Stimulated activated CD4-positive, alpha-beta T cell treated with anti-CD3 and anti-CD28 coated beads, Interleukin-4, amount 100 ng/mL, for 4 hours (primary cell): ENCODE measurements at regions not wholly inside any gene's neighbourhood (a gene's known extent, or its start where the extent isn't known, plus 50 kb on each side); places are given as distances from the start of the nearest gene placed in this dataset.

Experiments used
- DNase-seq, 2 experiments: peaks; one replicate each; pipeline ENCODE4 v3.0.0-alpha.2; 2020

DNA sequence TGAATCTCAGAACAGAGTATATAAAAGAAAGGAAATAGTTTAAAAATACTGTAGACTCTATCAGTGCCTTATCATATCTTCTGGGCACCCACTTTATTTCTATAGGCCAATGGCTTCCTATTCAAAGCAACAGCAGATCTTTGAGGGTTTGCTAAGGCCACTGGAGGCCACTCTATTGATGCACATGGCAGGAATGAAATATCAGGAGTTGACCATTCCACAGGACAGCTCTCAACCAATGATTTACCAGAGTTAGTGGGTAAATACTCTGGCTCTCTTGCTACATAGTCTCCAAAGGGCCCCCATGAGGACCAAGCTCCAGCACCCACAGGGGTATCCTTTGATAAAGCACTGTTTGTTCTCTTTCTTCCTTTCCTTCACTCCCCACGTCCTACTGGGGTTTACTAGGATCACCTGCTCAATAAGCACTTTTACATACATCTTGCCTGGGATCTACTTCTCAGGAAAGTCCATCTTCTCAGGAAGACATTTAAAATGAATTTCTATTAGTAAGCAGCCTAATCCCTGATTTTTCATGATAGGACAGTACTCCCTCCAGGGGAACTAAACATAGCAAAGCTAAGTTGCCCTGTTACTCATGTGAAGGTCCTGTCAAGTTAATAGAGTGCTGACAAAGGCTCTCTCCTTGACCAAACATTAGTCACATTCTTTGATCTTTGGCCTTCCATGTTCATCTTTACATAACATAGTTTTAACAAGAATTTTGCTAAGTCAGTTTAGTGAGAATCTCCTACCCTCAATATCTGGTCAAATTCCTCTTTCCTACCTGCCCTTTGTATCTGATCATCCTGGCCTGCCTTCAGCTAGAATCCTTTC lies 459.7 kb downstream of the GRXCR1 start:
- DNase-seq = no peak

DNA sequence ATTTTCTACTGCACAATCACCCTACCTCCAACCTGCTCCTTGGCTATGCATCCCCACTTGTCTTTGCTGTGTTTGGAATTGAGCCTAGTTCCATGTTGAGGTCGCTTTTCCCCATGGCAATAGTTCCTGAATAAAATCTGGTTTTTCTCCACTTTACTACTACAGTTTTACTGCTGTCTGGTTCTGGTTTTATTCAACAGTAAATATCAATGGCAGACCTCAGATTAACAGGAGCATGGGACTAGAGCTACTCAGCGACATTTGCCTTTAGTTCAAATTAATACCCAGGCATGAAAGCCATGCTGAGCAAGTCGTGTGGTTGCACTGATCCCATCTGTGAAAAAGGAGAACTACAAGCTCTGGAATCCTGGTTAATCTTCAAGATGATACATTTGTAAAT lies 460.3 kb downstream of the GRXCR1 start:
- no peak for DNase-seq

DNA sequence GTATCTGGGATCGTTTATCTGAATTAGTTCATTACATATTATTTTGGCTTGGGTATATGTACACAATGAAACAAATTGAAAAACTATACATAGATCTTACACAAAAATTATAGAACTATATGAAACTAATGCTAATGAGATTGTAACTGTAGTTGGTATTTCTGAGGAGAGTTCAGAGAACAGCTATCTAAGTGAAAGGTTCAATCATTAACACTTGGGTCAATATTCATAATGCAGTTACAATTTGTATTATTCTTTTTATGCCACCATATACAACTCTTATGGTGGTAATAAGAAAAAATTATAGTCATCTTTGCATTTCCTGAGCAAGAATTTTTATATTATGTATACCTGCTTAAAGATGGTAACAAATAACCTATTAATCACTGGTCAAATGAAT lies 461.0 kb downstream of the GRXCR1 start:
- DNase-seq = no peak

DNA sequence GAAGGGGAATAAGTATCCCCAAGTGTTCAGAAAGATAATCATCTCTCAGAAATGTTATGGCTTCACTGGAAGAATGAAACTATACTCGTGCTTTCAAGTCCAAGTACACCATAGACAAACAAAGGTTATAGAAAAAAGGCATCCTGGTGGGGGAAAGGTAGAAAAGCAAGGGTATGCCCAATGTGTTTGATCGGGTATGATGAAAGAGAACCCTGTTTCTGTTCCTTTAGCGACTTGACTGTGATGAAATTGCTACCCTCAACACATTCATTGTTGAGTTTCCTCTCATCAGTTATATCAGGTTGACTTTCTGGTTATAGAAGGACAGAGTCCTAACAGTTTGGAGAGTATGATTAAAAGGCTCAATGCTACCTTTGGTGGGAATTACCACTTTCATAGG lies 464.3 kb downstream of the GRXCR1 start:
- DNase-seq = no peak

DNA sequence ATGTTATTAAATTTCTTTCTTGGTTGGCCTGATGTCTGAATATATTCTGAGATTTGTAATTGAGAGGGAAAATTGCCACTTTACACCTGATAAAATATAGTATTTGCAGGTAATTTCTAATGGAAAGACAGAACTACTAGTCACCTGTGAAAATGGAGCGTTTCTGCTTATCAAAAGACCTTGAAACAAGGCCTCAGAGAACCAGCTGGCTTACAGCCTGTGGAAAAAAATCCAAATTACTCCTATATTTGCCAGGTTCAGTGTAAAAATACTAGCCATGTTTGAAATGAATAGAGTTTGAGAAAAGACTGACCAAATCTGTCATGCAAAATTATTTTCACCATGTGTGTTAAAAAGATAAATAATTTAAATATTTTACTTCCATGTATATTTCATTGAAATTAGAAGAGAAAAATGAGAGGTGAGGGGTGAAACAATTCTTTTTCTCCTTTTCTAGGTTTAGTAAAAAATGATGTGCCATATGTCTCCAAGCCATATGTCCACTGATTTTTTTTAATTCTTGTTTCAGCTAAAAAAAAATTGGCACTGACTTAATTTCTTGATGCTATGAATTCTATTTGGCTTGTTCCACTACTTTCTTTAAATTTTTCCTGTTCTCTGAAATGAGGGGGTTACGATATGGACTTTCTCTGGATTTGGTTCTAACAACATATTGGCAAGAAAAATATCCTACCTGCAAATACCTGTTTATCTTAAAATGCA lies 464.9 kb downstream of the GRXCR1 start:
- no peak for DNase-seq

DNA sequence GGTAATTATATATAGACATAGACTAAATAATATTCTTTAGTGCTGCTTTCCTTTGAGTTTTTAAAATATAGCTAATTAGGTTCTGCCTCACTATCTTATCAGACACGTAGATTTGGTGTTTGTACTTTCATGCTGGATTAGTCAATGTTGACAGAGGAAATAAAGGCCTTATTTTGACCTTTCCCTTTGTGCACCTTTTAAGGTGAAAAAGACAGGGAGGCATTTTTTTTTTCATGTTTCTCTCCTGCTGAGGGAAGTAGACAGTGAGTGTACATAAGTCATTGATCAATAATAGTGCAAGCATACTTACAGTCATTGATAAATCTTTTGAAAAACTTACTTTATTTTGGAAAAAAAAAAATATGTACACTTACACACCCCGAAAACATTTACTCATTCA lies 467.8 kb downstream of the GRXCR1 start:
- DNase-seq = no peak

DNA sequence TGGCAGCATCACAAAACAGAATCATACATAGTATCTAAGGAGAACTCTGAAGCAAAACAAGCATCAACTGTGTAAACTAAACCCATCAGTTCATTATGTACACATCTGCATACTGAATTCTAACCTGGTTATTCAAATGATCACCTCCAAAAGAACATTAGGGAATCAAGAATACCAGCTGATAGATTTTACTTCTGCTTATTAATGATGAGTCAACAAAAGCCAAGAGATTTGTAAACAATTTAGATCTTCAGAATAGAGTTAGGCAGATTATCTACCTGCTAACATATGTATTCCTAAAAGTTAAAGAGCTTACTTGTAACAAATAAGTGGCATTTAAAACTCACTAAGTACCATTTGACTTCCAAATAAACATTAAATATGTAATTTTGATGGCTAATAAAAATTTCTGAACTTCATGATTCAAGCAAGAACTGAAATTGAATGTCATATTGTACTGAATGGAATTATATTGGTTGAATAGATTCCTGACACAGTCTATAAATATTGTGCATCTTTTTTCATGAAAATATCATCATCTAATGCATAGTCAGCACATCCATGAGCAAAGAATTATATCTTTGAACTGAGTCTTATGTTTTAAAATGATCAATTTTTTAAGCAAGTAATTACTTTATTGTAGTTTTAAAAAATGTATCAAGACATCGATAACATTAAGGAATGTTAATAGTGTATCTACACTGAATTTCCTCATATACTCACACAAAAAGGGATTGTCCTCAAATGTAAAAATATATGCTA lies 470.5 kb downstream of the GRXCR1 start:
- DNase-seq = no peak

DNA sequence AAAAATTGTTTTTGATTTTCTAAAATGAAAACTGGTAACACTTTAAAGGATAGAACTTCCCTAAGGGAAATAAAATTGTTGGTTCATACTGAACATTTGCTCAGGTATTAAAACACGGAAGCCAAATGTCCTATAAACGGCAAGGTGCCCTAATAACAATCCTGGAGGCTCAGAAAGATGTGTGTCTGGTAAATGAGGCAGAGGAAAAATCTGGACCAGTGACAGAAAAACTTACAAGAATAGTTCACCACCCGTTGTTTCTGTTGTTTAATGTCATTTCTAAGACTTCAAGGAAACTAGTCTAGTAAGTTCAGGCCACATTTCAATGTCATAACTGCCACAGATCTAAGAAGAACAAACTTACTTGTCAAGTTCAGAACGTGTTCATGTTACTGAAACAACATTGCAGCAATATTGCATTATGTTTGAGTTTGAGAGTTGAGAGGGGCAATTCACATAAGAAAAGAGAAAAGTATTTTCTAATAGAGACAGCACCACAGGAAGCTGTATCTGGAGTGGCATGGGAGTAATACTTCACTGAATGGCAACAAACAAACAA lies 476.6 kb downstream of the GRXCR1 start:
- no peak for DNase-seq

DNA sequence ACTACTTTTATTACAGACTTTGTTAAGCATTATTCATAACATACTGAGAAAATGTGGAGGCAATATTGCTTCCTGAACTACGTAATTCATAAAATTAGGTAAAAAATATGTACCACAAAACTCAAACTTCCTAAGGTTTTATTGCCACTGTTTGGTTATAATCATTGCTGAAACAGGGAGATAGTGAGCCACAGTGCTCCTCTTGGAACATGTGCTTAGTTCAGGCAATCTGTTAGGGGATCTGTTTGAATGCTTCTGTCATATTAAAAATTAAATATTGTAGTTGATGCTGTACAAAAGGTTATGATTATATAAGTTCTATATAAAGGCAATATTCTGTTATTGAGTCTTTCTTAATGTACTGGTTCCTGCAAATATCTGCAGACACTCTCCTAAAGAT lies 480.7 kb downstream of the GRXCR1 start:
- DNase-seq = no peak

DNA sequence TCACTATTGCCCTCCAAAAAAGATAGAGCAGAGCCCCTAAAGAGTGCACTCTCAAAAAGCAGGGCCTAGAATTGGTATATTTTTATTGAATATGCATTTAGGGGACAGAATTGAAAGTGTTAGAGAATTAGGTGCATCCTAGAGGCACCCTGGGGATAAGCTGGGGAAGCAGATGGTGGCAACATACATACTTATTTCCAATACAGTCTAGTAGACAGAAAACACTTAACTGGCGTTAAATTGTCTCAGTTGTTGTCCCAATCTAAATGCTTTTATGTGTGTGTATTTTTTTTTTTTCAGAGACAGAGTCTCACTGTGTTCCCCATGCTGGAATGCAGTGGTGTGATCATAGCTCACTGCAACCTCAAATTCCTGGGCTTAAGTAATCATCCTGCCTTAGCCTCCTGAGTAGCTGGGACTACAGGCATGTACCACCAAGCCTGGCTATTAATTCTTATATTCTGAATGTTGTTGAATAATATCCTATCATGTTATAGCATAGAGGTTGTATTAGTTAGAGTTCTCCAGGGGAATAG lies 481.8 kb downstream of the GRXCR1 start:
- no peak for DNase-seq

DNA sequence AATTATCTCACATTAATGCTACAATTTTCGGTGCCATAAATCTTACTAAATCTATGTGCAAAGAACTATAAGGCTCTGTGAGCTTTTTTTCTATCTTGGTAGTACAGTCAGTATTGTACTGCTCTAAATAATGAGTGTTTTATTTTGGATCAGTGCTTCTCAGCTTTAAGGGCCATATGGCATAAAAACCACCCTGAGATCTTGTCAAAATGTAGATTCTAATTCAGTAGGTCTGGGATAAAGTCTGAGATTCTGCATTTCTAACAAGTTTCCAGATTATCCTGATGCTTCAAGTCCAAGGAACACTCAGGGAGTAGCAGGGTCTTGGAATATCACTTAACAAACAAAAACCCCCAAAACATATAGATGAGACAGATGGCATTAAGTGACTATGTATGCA lies 486.5 kb downstream of the GRXCR1 start:
- DNase-seq = no peak

DNA sequence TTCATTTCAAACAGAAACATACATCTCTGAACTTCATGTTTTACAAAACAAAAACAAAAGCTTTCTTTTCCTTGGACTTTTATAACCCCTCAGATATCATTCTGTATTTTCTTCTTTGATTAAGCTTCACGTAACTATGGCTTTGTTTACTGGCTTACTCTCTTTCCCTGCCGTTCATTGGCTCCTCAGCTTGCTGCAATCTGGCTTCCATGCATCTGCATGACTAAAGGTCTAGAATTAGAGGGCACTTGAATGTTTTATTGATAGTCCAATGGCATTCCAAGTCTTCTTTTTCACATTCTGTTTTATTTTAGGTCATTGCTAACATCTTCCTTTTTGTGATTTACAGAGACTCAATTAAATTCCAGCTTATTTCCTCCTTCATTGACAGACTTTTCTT lies 487.6 kb downstream of the GRXCR1 start:
- no peak for DNase-seq

DNA sequence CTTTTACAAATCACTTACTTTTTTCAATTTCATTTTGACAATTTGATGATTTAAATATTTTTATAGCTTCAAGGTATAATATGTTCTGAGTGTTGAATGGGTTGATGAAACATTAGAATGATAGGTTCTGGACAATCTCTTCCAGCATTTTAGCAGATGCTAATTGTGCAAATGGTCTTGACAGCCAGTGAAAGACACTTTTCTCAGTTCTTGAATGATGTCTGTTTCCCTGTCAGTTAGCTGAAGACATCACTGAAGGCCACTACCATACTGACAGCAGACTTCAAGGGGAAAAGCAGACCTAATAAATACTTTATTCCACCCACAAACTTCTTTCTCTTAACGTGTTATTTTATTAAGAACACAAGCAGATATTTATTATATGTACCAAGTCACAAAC lies 498.6 kb downstream of the GRXCR1 start:
- DNase-seq = no peak

DNA sequence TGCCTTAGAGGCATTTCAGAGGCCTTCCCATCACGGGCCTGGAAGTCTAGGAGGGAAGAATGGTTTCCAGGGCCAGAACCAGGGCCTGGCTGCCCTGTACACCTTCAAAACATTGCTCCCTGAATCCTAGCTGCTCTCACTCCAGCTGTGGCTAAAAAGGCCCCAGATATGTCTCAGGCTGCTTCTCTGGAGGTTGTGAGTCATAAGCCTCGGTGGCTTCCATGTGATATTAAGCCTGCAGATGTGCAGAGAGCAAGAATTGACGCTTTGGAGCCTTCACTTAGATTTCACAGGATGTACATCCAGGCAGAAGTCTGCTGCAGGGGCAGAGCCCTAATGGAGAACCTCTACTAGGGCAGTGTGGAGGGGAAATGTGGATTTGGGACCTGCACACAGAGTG lies 502.5 kb downstream of the GRXCR1 start:
- DNase-seq = no peak

DNA sequence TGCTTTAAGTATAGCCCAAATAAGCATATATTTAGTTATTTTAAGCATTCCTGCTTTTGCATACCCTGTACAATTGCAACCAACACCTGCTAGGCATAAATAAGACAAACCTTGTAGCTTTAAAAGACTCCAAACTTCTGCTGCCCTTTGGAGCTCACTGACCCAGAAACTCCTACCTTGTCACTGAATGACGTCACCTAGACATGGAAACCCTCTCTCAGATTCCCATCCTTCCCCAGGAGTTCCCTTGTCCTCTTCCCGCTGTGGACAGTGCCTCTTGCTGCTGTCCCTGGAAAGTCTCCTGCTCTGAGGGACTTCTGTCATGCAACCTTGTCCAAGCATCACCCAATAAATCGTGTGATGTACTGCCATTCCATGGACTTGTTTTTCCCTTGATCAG lies 507.2 kb downstream of the GRXCR1 start:
- DNase-seq = no peak

DNA sequence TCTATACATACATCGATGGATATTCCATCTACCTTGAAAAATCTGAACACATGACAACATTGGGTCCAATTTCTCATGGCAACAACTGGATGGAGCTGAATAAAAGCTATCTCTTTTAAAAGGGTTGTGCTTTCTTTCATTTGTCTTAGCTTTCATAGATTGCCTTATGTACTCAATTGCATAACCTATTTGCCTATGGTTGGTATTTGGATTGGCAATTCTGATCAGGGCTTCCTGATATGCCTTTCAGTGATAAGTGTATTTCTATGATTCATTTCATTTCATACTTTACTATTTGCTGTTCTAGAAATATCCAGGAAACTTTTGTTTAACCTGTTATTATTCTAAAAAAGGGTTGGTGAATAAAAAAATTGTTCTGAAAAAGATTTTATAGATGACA lies 509.9 kb downstream of the GRXCR1 start:
- DNase-seq = no peak

DNA sequence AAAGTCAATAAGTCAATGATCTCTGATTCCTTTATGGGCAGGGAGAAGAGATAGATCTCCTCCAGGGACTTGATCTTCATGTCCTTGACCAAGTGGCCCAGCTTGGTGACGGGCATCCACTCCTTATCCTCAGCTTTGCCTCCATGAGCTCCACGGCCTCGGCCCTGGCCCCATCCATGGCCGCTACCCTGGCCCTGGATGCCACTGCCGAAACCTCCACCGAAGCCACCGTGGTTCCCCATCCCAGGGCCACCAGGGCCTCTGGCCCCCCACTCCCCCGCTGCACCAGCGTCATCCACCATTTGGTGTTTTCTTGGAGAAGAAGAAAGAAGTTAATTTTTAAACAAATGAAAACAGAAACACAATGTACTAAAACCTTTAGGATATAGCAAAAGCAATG lies 518.1 kb downstream of the GRXCR1 start:
- DNase-seq = no peak

DNA sequence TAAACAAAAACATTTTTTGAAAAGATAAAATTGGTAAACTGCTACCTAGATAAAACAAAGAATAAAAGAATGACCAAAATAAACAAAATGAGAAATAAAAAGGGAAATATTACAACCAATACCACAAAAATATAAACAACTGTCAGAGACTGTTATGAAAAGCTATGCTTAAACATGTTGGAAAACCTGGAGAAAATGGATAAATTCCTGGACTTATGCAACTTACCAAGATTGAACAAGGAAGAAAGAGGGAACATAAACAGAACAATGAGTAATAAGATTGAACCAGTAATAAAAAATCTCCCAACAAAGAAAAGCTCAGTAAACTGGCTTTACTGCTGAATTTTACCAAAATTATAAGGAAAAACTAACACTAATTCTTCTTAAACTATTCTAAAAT lies 518.7 kb downstream of the GRXCR1 start:
- no peak for DNase-seq

DNA sequence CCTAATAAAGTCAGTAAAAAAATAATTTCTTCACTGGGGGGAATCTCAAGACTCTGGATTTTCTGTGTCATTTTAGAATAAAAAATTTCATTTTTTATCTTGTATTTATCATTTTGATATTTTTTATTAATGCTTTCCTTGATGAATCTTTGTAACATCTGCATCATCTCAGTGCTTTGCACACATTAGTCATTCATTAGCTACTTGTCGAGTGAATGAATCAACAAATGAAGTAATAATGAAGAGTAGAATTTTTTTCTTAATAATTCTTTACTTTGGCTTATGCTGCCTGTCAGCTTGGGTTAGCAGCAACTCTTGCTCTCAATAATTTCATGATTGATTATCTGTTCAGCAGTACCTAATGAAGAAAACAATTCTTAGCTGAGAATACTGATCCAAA lies 530.8 kb downstream of the GRXCR1 start:
- DNase-seq = no peak

DNA sequence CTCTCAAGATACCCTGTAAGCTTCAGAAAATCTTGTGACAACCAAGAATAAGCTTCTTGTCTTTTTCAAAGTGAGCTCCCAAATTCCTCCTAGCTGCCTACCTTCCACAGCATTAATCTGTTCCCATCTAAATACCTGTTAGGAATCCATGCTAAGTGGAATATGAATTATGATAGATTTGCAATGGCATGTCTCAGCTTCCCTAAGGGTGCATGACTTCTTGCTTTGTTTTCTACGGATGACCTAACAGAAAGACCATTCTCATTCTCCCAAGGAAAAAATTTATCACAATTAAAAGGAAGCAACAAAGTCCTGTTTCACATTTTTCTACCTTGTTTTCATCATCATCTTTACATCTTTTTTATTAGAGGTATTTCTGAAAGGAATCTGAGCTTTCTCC lies 532.7 kb downstream of the GRXCR1 start:
- DNase-seq = no peak

DNA sequence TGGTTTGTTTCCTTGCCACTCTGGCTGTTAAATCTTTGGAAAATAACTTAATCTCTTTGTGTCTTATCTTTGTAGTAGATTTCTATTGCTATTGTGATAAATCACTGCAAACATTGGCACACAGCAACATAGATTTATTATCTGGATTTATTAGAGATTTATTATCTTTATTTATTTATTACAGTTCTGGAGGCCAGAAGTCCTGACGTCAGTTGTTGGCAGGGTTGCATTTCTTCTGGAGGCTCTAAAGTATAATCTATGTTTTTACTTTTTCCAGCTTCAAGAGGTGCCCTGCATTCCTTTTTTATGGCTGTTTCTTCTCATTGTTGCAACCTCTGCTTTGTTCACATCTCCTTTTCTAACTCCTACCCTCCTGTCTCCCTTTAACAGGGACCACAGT lies 542.8 kb downstream of the GRXCR1 start:
- no peak for DNase-seq

DNA sequence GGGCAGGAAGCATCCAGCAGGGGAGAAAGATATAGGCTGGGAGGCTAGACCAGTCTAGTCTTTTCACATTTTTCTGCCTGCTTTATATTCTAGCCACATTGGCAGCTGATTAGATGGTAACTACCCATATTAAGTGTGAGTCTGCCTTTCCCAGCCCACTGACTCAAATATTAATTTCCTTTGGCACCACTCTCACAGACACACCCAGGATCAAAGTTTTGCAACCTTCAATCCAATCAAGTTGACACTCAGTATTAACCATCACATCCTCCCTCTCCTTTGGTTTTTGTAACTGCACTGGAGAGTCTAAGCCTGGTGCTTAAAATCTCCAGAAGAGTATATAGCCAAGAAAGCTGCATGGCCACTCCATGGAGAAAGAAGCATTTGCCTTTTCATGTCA lies 560.4 kb downstream of the GRXCR1 start:
- no peak for DNase-seq

DNA sequence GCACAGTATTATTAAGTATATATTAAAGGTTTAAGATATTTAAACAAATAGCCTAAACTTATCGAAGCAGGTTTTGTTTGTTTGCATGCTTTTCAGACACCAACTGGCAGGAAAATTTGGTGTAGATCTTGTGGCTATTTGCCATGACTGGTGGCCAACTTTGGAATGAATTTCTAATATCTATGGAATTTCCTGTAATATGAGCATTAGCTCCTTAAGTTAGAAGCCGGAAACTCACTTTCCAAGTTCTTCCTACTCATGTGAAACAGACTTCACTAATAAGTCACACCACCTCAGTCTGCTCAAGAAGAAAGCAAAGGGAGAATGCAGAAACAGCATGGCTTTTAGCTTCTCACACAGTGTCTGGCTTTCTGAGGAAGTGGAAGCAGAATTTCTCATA lies 563.9 kb downstream of the GRXCR1 start:
- no peak for DNase-seq
